ENCODE measurements at regions not wholly inside any gene's neighbourhood (a gene's known extent, or its start where the extent isn't known, plus 50 kb on each side); places are given as distances from the start of the nearest gene placed in this dataset.

DNA sequence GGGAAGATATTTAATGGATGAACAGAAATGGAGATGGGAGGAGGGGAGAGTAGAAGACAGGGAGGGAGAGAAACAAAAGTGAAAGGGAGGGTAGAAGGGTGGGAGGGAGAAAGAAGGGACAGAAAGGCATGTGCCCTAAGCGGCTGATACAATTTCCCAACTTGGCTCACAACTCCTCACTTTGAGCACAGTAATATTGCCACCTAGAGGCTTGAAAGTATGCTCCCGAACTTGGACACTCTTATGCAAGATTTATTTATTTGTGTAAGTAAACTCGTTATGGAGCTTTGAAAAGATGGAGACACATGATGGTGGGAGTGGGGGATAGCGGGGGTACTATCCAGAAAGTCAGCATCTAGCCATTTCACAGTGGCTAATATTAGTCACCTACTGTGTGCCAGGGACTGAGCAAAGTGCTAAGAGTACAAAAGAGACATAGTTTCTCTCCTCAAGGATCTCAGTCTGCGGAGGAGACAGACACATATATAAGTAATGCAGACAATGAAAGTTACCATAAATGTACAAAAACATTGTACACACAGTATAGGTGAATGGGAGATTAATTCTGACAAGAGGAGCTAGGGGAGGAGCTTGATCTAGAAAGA is 189.7 kb downstream of the SEC16B start:
- TF ChIP-seq EP300 (IDR thresholded peaks at IDR 0.05) (no peak), CTCF (IDR thresholded peaks at IDR 0.05) (peak in 3 of 4 experiments; percentile 30 to 47 (median 41)), POLR2A (IDR thresholded peaks at IDR 0.05) (no peak)
